ENCODE measurements at regions not wholly inside any gene's neighbourhood (a gene's known extent, or its start where the extent isn't known, plus 50 kb on each side); places are given as distances from the start of the nearest gene placed in this dataset.

- TF ChIP-seq CTCF (IDR thresholded peaks at IDR 0.05) (no peak), POLR2A (IDR thresholded peaks at IDR 0.05) (no peak)
Observed at GRCh38 chr11:122317305-122317704, 201.3 kb upstream of the BLID start.

Measured in body of pancreas (tissue), 4 donors.